ENCODE measurements at regions not wholly inside any gene's neighbourhood (a gene's known extent, or its start where the extent isn't known, plus 50 kb on each side); places are given as distances from the start of the nearest gene placed in this dataset.

DNA sequence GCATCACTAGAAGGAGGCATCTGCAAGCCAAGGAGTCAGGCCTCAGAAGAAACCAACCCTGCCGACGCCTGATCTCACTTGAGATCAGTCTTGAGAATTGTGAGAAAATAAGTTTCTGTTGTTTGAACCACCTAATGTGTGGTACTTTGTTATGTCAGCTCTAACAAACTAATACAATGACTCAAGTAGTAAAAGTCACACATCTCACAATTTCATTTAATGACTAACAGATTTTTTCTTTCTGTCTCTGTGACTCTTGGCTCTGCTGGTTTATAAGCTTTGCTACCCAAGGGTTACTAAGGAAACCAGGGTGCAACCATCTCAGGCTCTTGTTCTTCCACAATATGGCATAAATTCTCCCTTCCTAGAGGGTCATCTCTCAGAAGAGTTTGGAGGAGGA is 315.8 kb upstream of the GRAMD2B start:
- no peak for TF ChIP-seq CTCF (IDR thresholded peaks at IDR 0.05; ENCODE audit: low read depth, low read length)
- no peak for DNase-seq (ENCODE audit: extremely low read depth, low read depth)

DNA sequence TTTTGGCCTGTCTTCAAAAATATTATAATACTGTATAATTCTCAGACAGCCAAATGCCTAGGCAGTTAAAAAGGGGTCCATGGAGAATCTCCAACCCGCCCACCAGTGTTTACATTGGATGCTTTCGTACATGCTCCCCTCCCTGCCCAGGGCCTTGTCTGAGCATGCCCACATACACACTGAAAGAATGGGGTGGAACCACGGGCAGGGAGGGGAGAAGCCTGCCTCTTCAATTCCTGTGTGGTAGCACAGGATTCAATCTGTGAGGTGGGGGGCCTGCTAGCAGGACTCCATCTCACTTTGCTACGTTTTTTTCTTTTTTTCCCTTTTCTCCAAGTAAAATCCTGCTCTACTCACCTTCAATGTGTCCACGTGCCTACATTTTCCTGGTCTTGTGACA is 314.7 kb upstream of the GRAMD2B start:
- TF ChIP-seq CTCF (IDR thresholded peaks at IDR 0.05; ENCODE audit: low read depth, low read length) = no peak
- no peak for DNase-seq (ENCODE audit: extremely low read depth, low read depth)

GRCh38 chr5:126115059-126115629 is 308.1 kb upstream of the GRAMD2B start:
- no peak for DNase-seq (ENCODE audit: extremely low read depth, low read depth)
- TF ChIP-seq CTCF (IDR thresholded peaks at IDR 0.05; ENCODE audit: low read depth, low read length) = no peak

DNA sequence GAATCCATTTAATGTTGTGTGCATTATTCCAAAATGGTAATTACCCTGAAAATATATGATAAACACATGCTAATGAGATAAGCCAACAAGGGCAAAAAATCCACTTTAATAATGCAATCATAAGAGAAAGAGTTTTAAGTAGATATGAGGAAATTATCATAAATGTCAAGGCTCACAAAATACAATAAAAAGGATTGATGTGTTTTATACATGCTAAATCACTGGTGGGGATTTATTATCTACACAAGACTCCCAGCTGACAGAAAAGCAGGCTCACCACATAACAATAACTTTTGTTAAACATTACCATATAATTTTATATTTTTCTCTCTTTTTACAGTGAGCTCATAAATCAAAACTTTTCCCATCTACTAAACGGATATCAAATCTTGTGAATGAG is 306.2 kb upstream of the GRAMD2B start:
- no peak for DNase-seq (ENCODE audit: extremely low read depth, low read depth)
- no peak for TF ChIP-seq CTCF (IDR thresholded peaks at IDR 0.05; ENCODE audit: low read depth, low read length)

GRCh38 chr5:126119887-126120442 is 303.2 kb upstream of the GRAMD2B start:
- TF ChIP-seq CTCF (IDR thresholded peaks at IDR 0.05; ENCODE audit: low read depth, low read length) = no peak
- DNase-seq (ENCODE audit: extremely low read depth, low read depth) = no peak

DNA sequence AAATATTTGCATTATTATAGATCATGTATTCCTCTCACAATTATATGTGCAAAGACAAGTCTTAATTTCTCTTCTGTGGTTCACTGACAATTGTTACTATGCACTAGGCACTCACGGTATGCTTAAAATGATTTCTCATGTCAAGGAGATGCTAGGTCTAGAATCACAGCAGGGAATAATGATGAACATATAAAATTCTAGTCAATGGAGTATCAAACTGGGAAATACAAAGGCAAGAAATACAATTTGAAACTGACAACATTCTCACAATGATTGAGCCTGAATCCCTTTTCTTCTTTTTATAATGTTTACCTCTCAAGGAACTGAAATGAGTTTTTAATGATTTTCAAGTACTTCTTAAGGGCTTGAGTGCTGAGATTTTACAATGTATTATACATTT is 302.3 kb upstream of the GRAMD2B start:
- no peak for TF ChIP-seq CTCF (IDR thresholded peaks at IDR 0.05; ENCODE audit: low read depth, low read length)
- DNase-seq (ENCODE audit: extremely low read depth, low read depth) = no peak

GRCh38 chr5:126122942-126123341 is 300.3 kb upstream of the GRAMD2B start:
- no peak for DNase-seq (ENCODE audit: extremely low read depth, low read depth)
- TF ChIP-seq CTCF (IDR thresholded peaks at IDR 0.05; ENCODE audit: low read depth, low read length) = no peak

Data from AG09319 (cell line).